Fibroblast of villous mesenchyme (primary cell): ENCODE measurements at regions not wholly inside any gene's neighbourhood (a gene's known extent, or its start where the extent isn't known, plus 50 kb on each side); places are given as distances from the start of the nearest gene placed in this dataset.

Experiments
- DNase-seq: peaks from one replicate; pipeline ENCODE4 v3.0.0-alpha.2; 2010; ENCODE audit warnings: low read depth
- H3K4me3 ChIP-seq: 2 replicates; pipeline ENCODE4 v1.5.1; 2011; ENCODE audit warnings: low read depth, mild to moderate bottlenecking, low read length
- TF ChIP-seq, protein P1 (sequence below): IDR thresholded peaks from 2 replicates; pipeline ENCODE4 v1.5.1; 2012; ENCODE audit warnings: low read depth, mild to moderate bottlenecking, low read length; ENCODE audit not compliant: insufficient read depth

DNA sequence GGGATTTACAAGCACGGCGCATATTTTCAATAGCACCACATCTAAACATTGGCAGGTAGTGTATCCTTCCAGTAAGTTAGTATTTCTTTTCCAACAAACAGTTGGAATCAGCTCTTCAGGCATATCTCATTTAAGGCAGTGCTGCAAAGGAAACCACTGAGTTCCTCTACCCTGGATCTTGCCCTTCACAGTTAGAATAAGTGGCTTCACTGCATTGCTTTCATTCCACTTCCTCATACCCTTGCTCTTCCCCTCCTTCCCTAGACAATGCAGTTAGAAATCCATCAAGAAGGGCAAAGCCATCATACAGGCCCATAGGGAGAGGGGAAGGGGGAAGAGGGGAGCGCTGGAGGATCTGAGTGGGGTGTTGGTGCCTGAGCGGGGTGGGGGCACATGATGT is 173.7 kb downstream of the FBXO15 start:
- no peak overlapping the region for H3K4me3 ChIP-seq
- TF ChIP-seq, protein P1, sequence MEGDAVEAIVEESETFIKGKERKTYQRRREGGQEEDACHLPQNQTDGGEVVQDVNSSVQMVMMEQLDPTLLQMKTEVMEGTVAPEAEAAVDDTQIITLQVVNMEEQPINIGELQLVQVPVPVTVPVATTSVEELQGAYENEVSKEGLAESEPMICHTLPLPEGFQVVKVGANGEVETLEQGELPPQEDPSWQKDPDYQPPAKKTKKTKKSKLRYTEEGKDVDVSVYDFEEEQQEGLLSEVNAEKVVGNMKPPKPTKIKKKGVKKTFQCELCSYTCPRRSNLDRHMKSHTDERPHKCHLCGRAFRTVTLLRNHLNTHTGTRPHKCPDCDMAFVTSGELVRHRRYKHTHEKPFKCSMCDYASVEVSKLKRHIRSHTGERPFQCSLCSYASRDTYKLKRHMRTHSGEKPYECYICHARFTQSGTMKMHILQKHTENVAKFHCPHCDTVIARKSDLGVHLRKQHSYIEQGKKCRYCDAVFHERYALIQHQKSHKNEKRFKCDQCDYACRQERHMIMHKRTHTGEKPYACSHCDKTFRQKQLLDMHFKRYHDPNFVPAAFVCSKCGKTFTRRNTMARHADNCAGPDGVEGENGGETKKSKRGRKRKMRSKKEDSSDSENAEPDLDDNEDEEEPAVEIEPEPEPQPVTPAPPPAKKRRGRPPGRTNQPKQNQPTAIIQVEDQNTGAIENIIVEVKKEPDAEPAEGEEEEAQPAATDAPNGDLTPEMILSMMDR: no peak

DNA sequence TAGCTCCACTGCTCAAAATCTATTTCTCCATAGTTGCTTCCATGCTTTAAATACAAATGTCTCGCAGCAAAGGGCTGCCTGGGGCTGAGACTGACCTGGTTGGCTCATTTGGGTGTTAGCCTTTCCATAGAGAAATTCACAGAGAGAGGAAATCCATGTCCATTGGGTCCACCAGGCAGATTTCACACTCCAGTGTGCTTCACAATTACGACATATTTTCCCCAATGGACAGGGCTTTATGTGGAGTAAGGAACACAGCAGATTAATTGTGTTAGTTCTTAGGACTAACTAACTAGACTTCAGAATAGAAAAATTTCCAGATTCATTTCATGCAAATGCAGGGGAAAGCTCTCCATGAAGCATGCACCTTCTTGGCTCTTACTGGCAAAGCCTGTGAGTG is 180.7 kb downstream of the FBXO15 start:
- DNase-seq: no peak
- no peak overlapping the region for H3K4me3 ChIP-seq
- TF ChIP-seq, protein P1: no peak

More for the DNA sequence above, 173.7 kb downstream of the FBXO15 start:
- DNase-seq: no peak

DNA sequence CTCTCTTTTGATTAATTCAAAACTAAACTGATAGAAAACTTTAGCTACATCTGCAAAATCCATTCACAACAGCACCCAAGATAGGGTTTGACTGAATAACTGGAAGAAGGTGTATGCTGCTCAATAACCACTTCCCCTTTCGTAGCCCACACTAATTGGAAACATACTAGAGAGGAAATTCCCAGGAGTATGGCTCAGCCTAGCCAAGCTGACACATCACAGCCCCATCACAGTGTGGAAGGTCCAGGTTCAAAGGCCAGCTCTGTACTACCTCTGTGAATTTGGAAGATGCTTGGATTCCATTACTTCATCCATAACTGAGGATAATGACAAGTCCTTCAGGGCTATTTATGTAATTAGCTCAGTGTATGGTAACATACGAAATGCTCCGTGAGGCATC is 185.4 kb downstream of the FBXO15 start:
- no peak overlapping the region for H3K4me3 ChIP-seq
- TF ChIP-seq, protein P1: no peak
- DNase-seq: peak; percentile 33

DNA sequence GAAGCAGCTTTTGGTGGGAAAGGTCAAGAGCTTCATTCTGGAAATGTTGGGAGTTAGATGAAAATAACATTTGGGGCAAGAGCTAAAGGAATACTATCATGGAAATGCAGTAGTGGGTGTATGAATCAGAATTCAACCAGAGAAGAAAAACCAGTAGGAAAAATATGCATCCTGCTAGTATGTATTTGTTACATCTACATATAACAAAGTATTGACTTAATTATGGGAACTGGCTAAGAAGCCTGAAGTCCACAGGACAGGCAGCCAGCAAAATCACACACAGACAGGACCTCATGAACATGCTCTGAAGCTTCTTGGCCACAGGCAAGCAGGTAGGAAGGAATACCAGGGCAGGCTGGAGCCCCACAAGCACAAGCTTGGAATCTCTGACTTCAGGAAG is 185.8 kb downstream of the FBXO15 start:
- no peak overlapping the region for H3K4me3 ChIP-seq
- TF ChIP-seq, protein P1: no peak
- no peak for DNase-seq

DNA sequence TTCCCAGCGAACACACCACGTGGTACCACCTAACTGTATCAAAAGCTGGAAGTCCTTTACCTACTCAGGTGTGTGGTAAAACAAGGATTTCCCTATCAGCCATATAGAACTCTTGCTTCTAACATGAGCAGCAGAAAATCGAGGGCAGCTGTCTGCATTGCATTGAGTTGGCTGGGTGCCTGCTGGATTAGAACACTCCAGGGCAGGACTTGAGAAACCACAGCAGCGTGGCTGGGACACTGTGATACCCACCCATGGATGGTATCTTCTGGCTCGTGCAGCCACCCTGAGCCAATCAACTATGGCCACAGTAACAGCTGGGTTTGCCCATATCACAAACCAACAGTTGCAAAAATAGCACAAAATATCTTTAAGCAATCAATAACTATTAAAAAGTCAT is 188.3 kb downstream of the FBXO15 start:
- DNase-seq: no peak
- H3K4me3 ChIP-seq: no peak overlapping the region
- TF ChIP-seq, protein P1: no peak

DNA sequence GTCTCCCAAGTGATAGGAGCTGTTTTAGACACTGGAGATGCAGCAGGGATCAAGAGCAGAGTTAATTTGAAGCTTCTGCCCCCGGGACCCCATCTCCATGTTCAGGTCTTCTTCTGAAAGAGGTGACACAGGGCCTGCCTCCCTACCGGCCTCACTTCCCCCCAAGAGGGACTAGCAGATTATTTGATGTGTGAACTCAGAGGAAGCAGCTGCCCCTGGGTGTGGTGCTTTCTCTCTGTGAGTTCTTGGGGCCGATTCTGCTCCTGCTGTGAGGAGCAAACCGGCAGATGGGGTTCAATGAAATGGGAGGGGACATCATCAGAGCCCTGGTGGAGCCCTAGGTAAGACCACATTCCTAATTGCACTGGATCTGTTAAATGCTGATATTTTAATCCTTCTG is 193.4 kb downstream of the FBXO15 start:
- TF ChIP-seq, protein P1: no peak

DNA sequence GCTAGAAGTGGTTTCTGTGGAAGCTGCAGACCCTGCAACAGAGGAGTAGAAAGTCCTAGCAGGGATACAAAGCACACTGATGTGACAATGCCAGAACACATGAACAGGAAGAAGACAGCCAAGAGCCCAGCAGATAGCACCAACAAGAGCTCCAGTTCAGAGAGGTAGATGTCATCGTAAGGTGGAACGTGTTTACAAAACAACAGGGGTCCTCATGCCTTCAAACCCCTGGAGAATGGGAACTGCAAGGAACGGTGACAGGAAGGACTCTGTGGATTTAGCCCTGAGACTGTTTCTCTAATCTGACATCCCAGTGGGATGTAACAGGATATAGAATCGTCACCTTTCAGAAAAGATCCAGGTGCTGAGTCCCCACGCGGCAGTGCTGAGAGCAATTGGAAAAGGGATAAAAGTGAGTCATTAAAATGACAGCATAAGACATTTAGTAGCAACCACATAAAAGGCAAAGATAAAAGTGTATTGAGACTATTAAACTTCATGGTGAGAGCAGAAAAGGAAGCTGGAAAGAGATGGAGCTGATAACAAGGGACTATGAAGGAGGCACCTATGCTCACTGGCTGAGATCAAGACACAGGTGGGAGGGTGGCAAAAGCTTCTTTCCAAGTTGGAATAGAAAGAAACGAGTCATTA is 195.2 kb downstream of the FBXO15 start:
- TF ChIP-seq, protein P1: no peak

More for the DNA sequence above, 193.4 kb downstream of the FBXO15 start:
- no peak for DNase-seq
- no peak overlapping the region for H3K4me3 ChIP-seq

More for the DNA sequence above, 195.2 kb downstream of the FBXO15 start:
- no peak for DNase-seq
- no peak overlapping the region for H3K4me3 ChIP-seq
